ENCODE measurements at regions not wholly inside any gene's neighbourhood (a gene's known extent, or its start where the extent isn't known, plus 50 kb on each side); places are given as distances from the start of the nearest gene placed in this dataset.
A peak's percentile ranks its signal among the peaks of the same experiment; 100 is the strongest.

- ChIA-PET RAD21 (ENCODE audit: unreplicated experiment) (no interaction called here), CTCF (interaction anchor here (0.6 to 1.6 kb wide), 2 partner anchors 10 to 352 kb away, joined by 3 to 5 read pairs; no protein-coding TSS in a partner anchor), POLR2A (no interaction called here), SMC1A (ENCODE audit: uncharacterized antibody, unreplicated experiment) (no interaction called here)
- no peaks in the 10 kb centered on the region for H3K79me2 ChIP-seq (ENCODE audit: control insufficient read depth, insufficient read depth, low read length)
- no peak overlapping the region for H3K9ac ChIP-seq (ENCODE audit: control insufficient read depth, insufficient read depth, low read length)
- no peaks in the 10 kb centered on the region for H3K4me1 ChIP-seq (ENCODE audit: control insufficient read depth, insufficient read depth, low read length)
- H3K27ac ChIP-seq (ENCODE audit: control insufficient read depth, insufficient read depth): no peak overlapping the region
- TF ChIP-seq, protein P1, sequence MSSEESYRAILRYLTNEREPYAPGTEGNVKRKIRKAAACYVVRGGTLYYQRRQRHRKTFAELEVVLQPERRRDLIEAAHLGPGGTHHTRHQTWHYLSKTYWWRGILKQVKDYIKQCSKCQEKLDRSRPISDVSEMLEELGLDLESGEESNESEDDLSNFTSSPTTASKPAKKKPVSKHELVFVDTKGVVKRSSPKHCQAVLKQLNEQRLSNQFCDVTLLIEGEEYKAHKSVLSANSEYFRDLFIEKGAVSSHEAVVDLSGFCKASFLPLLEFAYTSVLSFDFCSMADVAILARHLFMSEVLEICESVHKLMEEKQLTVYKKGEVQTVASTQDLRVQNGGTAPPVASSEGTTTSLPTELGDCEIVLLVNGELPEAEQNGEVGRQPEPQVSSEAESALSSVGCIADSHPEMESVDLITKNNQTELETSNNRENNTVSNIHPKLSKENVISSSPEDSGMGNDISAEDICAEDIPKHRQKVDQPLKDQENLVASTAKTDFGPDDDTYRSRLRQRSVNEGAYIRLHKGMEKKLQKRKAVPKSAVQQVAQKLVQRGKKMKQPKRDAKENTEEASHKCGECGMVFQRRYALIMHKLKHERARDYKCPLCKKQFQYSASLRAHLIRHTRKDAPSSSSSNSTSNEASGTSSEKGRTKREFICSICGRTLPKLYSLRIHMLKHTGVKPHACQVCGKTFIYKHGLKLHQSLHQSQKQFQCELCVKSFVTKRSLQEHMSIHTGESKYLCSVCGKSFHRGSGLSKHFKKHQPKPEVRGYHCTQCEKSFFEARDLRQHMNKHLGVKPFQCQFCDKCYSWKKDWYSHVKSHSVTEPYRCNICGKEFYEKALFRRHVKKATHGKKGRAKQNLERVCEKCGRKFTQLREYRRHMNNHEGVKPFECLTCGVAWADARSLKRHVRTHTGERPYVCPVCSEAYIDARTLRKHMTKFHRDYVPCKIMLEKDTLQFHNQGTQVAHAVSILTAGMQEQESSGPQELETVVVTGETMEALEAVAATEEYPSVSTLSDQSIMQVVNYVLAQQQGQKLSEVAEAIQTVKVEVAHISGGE (CRISPR knock-in tag; IDR thresholded peaks at IDR 0.05): no peak
- no peak for TF ChIP-seq BACH1 (IDR thresholded peaks at IDR 0.05; ENCODE audit: borderline replicate concordance)
- no peak for TF ChIP-seq ZNF217 (IDR thresholded peaks at IDR 0.05)
- no peak for TF ChIP-seq E2F4 (IDR thresholded peaks at IDR 0.05; ENCODE audit: low read depth, low read length)
- TF ChIP-seq EGR1 (IDR thresholded peaks at IDR 0.05; ENCODE audit: borderline replicate concordance in 1 of 2, low read depth in 2 of 2, low read length in 2 of 2): no peak
- no peak for TF ChIP-seq CHD2 (IDR thresholded peaks at IDR 0.05; ENCODE audit: borderline replicate concordance, low read depth, low read length)
- TF ChIP-seq TARDBP (IDR thresholded peaks at IDR 0.05; ENCODE audit: borderline replicate concordance): no peak
- no peak for TF ChIP-seq IRF4 (IDR thresholded peaks at IDR 0.05; ENCODE audit: low read depth, low read length)
- no peak for TF ChIP-seq RELA (IDR thresholded peaks at IDR 0.05; ENCODE audit: borderline replicate concordance, partially characterized antibody)
- no peak for TF ChIP-seq PAX8 (IDR thresholded peaks at IDR 0.05)
- no peak for TF ChIP-seq NFXL1 (IDR thresholded peaks at IDR 0.05; ENCODE audit: borderline replicate concordance)
- TF ChIP-seq MXI1 (IDR thresholded peaks at IDR 0.05; ENCODE audit: low read depth, low read length): no peak
- no peak for TF ChIP-seq NFIC (IDR thresholded peaks at IDR 0.05; ENCODE audit: low read depth, low read length)
- no peak for TF ChIP-seq KDM1A (IDR thresholded peaks at IDR 0.05; ENCODE audit: borderline replicate concordance)
- TF ChIP-seq MEF2B (IDR thresholded peaks at IDR 0.05; ENCODE audit: partially characterized antibody, poor library complexity, severe bottlenecking): no peak
- FAIRE-seq (peak; percentile 7), ATAC-seq (no peak), DNase-seq (ENCODE audit: low read depth, low spot score) (no peak)
- no TSS peak for BruUV-seq (replicated peaks)
- H3K27me3 ChIP-seq (replicated peaks in 1 of 2; ENCODE audit: control insufficient read depth in 2 of 2, insufficient read depth in 2 of 2, low read length in 1 of 2): peaks cover 0 to 4% of the 10 kb centered on the region in 2 experiments; a peak in 2 of 4 replicates
- H3K9me3 ChIP-seq (replicated peaks; ENCODE audit: control insufficient read depth, insufficient read depth, low read length): no peaks in the 10 kb centered on the region
- H3K36me3 ChIP-seq (ENCODE audit: control insufficient read depth in 2 of 2, insufficient read depth in 2 of 2, low read length in 1 of 2): no peaks in the 10 kb centered on the region
- no peak overlapping the region for H2AFZ ChIP-seq (ENCODE audit: control insufficient read depth, low read depth, low read length)
- H3K4me2 ChIP-seq (ENCODE audit: control insufficient read depth, insufficient read depth): no peak overlapping the region
- 85% methylated on average over 10 of the region's 10 CpGs for WGBS (ENCODE audit: insufficient coverage, insufficient replicate concordance, low lambda C conversion rate, missing lambda C conversion rate)
- in situ Hi-C loops (cut with MboI): no loop called here
- no peaks in the 10 kb centered on the region for H4K20me1 ChIP-seq (ENCODE audit: control insufficient read depth, insufficient read depth)
- no peak overlapping the region for H3K4me3 ChIP-seq
- intact Hi-C loops (cut with micrococcal nuclease; ENCODE audit: unreplicated experiment): no loop called here
These were observed 168.2 kb downstream of the SEPTIN7 start for GRCh38 chr7:35969066-35969465.
